K562 (cell line): ENCODE measurements at regions not wholly inside any gene's neighbourhood (a gene's known extent, or its start where the extent isn't known, plus 50 kb on each side); places are given as distances from the start of the nearest gene placed in this dataset.

Experiments
- ATAC-seq: fragments of 200-7000 bp; cut with Tn5 transposase; 3 replicates; pipeline ENCODE4 v1.9.1; 2020; ENCODE audit warnings: moderate library complexity
- BruUV-seq: library from RNA; stranded (reverse); fragments of 400-500 nt; replicated peaks from 2 replicates; lab custom pipeline; 2021; lab: Mats Ljungman, UMichigan
- CTCF ChIA-PET: fragments of 300-600 bp; formaldehyde crosslinking; extraction: SDS; loops from one replicate; lab custom pipeline; 2021; ENCODE audit warnings: low intra/inter-chr PET ratio; lab: Yijun Ruan, JAX
- POLR2A ChIA-PET: fragments of 300-600, 350-650 bp; sonication (Branson Sonifier 250); formaldehyde crosslinking; extraction: SDS; loops from one replicate; lab custom pipeline; 2021; ENCODE audit warnings: antibody characterized with exemption, inconsistent platforms; lab: Yijun Ruan, JAX
- DNase-seq, 4 experiments: peaks; one replicate each; pipeline versions ENCODE4 v3.0.0 to v3.0.0-alpha.2; 2011 to 2018; ENCODE audit warnings: low spot score in 3 of 4, mixed read lengths in 3 of 4; ENCODE audit errors: extremely low read depth in 1 of 4
- FAIRE-seq: peaks from 2 replicates; lab custom pipeline; 2011; peaks lifted over from hg19 to GRCh38; lab: Jason Lieb, UNC
- H2AFZ ChIP-seq: 2 replicates; pipeline ENCODE4 v1.6.0; 2011; ENCODE audit warnings: low read depth, low read length, control low read depth, inconsistent platforms
- H3K27ac ChIP-seq: fragments of 200-600 bp; 3 replicates; pipeline ENCODE4 v1.8.0; 2011; ENCODE audit warnings: low read depth, mild to moderate bottlenecking, control low read depth, inconsistent platforms, low read length, moderate library complexity, mixed read lengths; ENCODE audit errors: extremely low read depth
- H3K27me3 ChIP-seq, 2 experiments: fragments of 300-600 bp in 1 of 2; 2 replicates in 1 of 2; 3 replicates in 1 of 2; pipeline versions ENCODE4 v1.6.0 to v1.8.0; 2011; ENCODE audit warnings: inconsistent platforms in 2 of 2, low read length in 2 of 2, mild to moderate bottlenecking in 1 of 2, mixed read lengths in 1 of 2, moderate library complexity in 1 of 2; ENCODE audit not compliant: control insufficient read depth in 2 of 2, insufficient read depth in 2 of 2
- H3K36me3 ChIP-seq: fragments of 300-600 bp; 3 replicates; pipeline ENCODE4 v1.8.0; 2011; ENCODE audit warnings: mild to moderate bottlenecking, low read length, inconsistent platforms; ENCODE audit not compliant: control insufficient read depth, insufficient read depth
- H3K4me1 ChIP-seq, 2 experiments: fragments of 200-600 bp in 1 of 2; replicated peaks in 1 of 2; 2 replicates in 1 of 2; 3 replicates in 1 of 2; pipeline versions ENCODE4 v1.5.1 to v1.8.0; 2011; ENCODE audit warnings: inconsistent platforms in 2 of 2, low read length in 2 of 2, mild to moderate bottlenecking in 1 of 2, mixed read lengths in 1 of 2, moderate library complexity in 1 of 2; ENCODE audit not compliant: control insufficient read depth in 2 of 2, insufficient read depth in 2 of 2
- H3K4me2 ChIP-seq: 2 replicates; pipeline ENCODE4 v1.6.1; 2011; ENCODE audit warnings: low read length, control low read depth, inconsistent platforms, mixed read lengths; ENCODE audit not compliant: insufficient read depth
- H3K4me3 ChIP-seq: fragments of 200-600 bp; sonication (generic), shearing (Covaris generic); 2 replicates; pipeline ENCODE4 v1.5.1; 2016; ENCODE audit warnings: control low read depth, inconsistent platforms
- H3K79me2 ChIP-seq: fragments of 200-600 bp; 3 replicates; pipeline ENCODE4 v1.8.0; 2011; ENCODE audit warnings: low read length, inconsistent platforms; ENCODE audit not compliant: control insufficient read depth, insufficient read depth
- H3K9ac ChIP-seq, 2 experiments: 2 replicates each; pipeline versions ENCODE4 v1.6.0 to v1.6.1; 2011; ENCODE audit warnings: low read depth in 2 of 2, low read length in 2 of 2, control low read depth in 1 of 2, inconsistent platforms in 1 of 2, mild to moderate bottlenecking in 1 of 2, mixed read lengths in 1 of 2; ENCODE audit not compliant: insufficient read depth in 1 of 2
- H3K9me1 ChIP-seq: one replicate; pipeline ENCODE4 v1.6.0; 2011; ENCODE audit warnings: inconsistent platforms, mild to moderate bottlenecking, low read length, moderate library complexity; ENCODE audit not compliant: control insufficient read depth, insufficient read depth
- H3K9me3 ChIP-seq: replicated peaks from 2 replicates; pipeline ENCODE4 v1.5.1; 2011; ENCODE audit warnings: low read depth, low read length, inconsistent platforms; ENCODE audit not compliant: control insufficient read depth, insufficient read depth
- H4K20me1 ChIP-seq: replicated peaks from 2 replicates; pipeline ENCODE4 v1.6.1; 2011; ENCODE audit warnings: low read length, inconsistent platforms, mixed read lengths; ENCODE audit not compliant: control insufficient read depth, insufficient read depth
- ADNP ChIP-seq: fragments of 200-800 bp; sonication (Bioruptor generic); IDR thresholded peaks from 2 replicates; pipeline ENCODE4 v1.6.1; 2016; ENCODE audit warnings: missing genetic modification characterization, missing compliant biosample characterization
- FIP1L1 ChIP-seq: fragments of 200-400 bp; formaldehyde crosslinking; IDR thresholded peaks from 2 replicates; pipeline ENCODE4 v1.6.1; 2018; ENCODE audit warnings: mild to moderate bottlenecking, low read depth, low read length; ENCODE audit not compliant: poor library complexity, severe bottlenecking
- FUS ChIP-seq: fragments of 200-400 bp; formaldehyde crosslinking; optimal IDR thresholded peaks from 2 replicates; pipeline ENCODE3; 2017; ENCODE audit warnings: low read depth, low read length
- GATAD2B ChIP-seq: fragments of 450-650 bp; IDR thresholded peaks from 2 replicates; pipeline ENCODE4 v1.6.1; 2017; ENCODE audit warnings: mild to moderate bottlenecking, borderline replicate concordance
- ILF3 ChIP-seq: fragments of 450-650 bp; IDR thresholded peaks from 2 replicates; pipeline ENCODE4 v1.6.1; 2018; ENCODE audit warnings: antibody characterized with exemption, mild to moderate bottlenecking, moderate library complexity, borderline replicate concordance
- MIER1 ChIP-seq: fragments of 450-650 bp; IDR thresholded peaks from 2 replicates; pipeline ENCODE4 v1.6.1; 2016; ENCODE audit warnings: antibody characterized with exemption, mild to moderate bottlenecking, low read depth
- MYC ChIP-seq, 2 experiments: fragments of 250-450 bp in 1 of 2; sonication (Bioruptor Pico) in 1 of 2; IDR thresholded peaks; 2 replicates each; pipeline versions ENCODE4 v1.5.1 to v1.6.1; 2012 to 2021; ENCODE audit warnings: low read depth in 2 of 2, borderline replicate concordance in 1 of 2, improper control_type of control experiment in 1 of 2, low read length in 1 of 2, mild to moderate bottlenecking in 1 of 2, moderate library complexity in 1 of 2
- NR3C1 ChIP-seq: sonication (generic); formaldehyde crosslinking; IDR thresholded peaks from 2 replicates; pipeline ENCODE4 v1.8.1; 2022; ENCODE audit warnings: missing genetic modification reagents
- PHF20 ChIP-seq: fragments of 450-650 bp; IDR thresholded peaks from 2 replicates; pipeline ENCODE4 v1.6.1; 2018; ENCODE audit not compliant: partially characterized antibody
- POLR3A ChIP-seq: IDR thresholded peaks from 2 replicates; pipeline ENCODE4 v1.6.1; 2011; ENCODE audit warnings: borderline replicate concordance, mild to moderate bottlenecking, moderate library complexity; ENCODE audit not compliant: insufficient read length, insufficient read depth; ENCODE audit errors: extremely low read depth
- STAG1 ChIP-seq: sonication (generic); formaldehyde crosslinking; IDR thresholded peaks from 2 replicates; pipeline ENCODE4 v1.5.0; 2020; ENCODE audit warnings: missing genetic modification reagents, borderline replicate concordance
- XRCC5 ChIP-seq: fragments of 200-400 bp; formaldehyde crosslinking; IDR thresholded peaks from 2 replicates; pipeline ENCODE4 v1.6.1; 2017; ENCODE audit warnings: low read depth, mild to moderate bottlenecking, low read length
- ZNF316 ChIP-seq: fragments of 450-650 bp; IDR thresholded peaks from 2 replicates; pipeline ENCODE4 v1.6.1; 2016
- ZZZ3 ChIP-seq: fragments of 450-650 bp; IDR thresholded peaks from 2 replicates; pipeline ENCODE4 v1.6.1; 2016; ENCODE audit warnings: antibody characterized with exemption, mild to moderate bottlenecking, moderate library complexity
- WGBS: fragments of 100-300 bp; shearing (Covaris generic); methylation state at CpG from one replicate; pipeline ENCODE4 v1.1.6; 2016; ENCODE audit warnings: low coverage, mixed read lengths; ENCODE audit not compliant: insufficient coverage; ENCODE audit errors: missing lambda C conversion rate; 5-methylcytosine and 5-hydroxymethylcytosine counted together
- in situ Hi-C: fragments of 300-500 bp; cut with MboI; formaldehyde crosslinking; loops from 4 replicates; pipeline ENCODE4 v1.15.0; 2018; ENCODE audit warnings: inconsistent platforms, mixed read lengths
- intact Hi-C: fragments of 100-400 bp; cut with micrococcal nuclease; formaldehyde crosslinking; loops from 2 replicates; pipeline ENCODE4 v1.14.2; 2022
- TF ChIP-seq, protein P1 (sequence below), 2 experiments: fragments of 450-650 bp; conservative IDR thresholded peaks; 2 replicates each; pipeline ENCODE4 v1.6.1; 2017; ENCODE audit warnings: mild to moderate bottlenecking in 2 of 2, moderate library complexity in 2 of 2
- TF ChIP-seq, protein P2 (sequence below): sonication (generic); formaldehyde crosslinking; IDR thresholded peaks from 2 replicates; pipeline ENCODE4 v1.8.0; 2022; ENCODE audit warnings: mild to moderate bottlenecking, missing genetic modification reagents, borderline replicate concordance

DNA sequence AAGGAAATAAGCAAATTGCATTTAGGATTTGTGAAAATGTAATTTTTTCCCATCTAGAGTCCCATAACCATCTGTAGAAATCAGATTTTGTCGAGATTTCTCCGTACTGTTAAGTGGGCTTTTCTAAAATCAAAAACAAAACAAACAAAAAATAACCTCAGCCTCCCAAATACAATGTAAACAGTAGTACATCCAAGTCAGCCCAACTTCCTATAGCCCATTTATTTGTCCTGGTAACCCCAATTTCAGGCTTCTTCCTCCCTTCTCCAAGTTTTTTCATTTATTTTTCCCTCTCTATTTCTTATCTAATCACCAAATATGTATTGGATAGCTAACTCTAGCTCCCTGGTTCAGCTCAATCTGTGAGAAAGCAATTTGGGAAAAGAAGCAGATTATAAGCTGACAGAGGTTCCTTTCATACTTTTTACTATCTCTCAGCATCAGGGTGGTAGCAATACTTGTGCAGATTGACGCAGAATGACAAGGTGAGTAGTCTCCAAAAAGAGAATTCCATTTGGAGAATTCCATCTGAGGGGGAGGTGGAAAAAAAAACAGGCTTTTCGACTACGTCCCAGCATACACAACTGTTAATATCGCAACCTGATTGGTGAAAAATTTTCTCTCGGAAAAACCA, 132.6 kb upstream of the BTN3A2 start (continued):
- TF ChIP-seq, protein P1, sequence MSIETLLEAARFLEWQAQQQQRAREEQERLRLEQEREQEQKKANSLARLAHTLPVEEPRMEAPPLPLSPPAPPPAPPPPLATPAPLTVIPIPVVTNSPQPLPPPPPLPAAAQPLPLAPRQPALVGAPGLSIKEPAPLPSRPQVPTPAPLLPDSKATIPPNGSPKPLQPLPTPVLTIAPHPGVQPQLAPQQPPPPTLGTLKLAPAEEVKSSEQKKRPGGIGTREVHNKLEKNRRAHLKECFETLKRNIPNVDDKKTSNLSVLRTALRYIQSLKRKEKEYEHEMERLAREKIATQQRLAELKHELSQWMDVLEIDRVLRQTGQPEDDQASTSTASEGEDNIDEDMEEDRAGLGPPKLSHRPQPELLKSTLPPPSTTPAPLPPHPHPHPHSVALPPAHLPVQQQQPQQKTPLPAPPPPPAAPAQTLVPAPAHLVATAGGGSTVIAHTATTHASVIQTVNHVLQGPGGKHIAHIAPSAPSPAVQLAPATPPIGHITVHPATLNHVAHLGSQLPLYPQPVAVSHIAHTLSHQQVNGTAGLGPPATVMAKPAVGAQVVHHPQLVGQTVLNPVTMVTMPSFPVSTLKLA (conservative IDR thresholded peaks at IDR 0.05), result no peak
- TF ChIP-seq MIER1, result no peak
- no peak for TF ChIP-seq ZZZ3
- TF ChIP-seq, all 486 proteins: peak for 11

DNA sequence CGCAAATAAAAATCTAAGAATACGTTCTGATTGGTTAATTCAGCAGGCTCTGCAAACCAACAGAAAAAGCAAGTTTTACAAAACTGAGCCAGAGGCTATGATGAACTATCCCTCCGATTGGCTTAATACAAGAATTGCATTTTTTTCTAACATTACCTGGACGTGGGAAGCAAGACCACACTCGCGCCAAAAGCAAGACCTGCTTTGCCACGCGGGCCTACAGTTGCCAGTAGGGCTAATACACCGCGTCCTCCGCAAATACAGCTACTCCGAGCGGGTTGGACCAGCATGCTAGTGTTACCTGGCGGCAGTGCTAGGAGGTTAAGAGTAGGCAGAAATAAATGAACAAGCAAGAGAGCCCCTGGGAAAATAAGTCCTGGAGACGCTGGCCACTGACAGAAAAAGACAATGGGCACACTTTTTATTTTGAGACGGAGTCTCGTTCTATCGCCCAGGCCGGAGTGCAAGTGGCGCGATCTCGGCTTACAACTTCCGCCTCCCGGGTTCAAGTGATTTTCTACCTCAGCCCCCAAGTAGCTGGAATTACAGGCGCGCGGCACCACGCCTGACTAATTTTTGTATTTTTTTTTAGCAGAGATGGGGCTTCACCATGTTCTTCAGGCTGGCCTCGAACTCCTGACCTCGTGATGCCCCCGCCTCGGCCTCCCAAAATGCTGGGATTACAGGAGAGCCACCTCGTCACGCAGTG, 131.9 kb upstream of the BTN3A2 start:
- in situ Hi-C loops (no loop called here), intact Hi-C loops (no loop called here)
- Histone ChIP-seq H4K20me1 (no peaks in the 10 kb centered on the region), H3K36me3 (no peaks in the 10 kb centered on the region), H3K4me3 (peak overlapping the region; percentile 40), H2AFZ (peak overlapping the region; percentile 94; the same call in 1 of the 2 replicates), H3K27me3 (no peaks in the 10 kb centered on the region), H3K9me3 (no peaks in the 10 kb centered on the region), H3K4me2 (peak overlapping the region; percentile 85), H3K79me2 (peaks cover 23% of the 10 kb centered on the region), H3K27ac (peak overlapping the region; percentile 73), H3K9me1 (no peaks in the 10 kb centered on the region), H3K9ac (peak overlapping the region; percentile 77 to 93), H3K4me1 (peaks cover 16 to 20% of the 10 kb centered on the region in 2 experiments; a peak in 4 of 5 replicates)
- CTCF ChIA-PET, result no interaction called here
- no TSS peak for BruUV-seq
- peak; percentile 13 for ATAC-seq
- POLR2A ChIA-PET, result interaction anchor here (0.6 to 6.9 kb wide), 21 partner anchors 10 to 262 kb away, joined by 3 to 147 read pairs (median 9); a partner anchor contains a TSS
- WGBS, result 58% methylated on average over 34 of the region's 34 CpGs
- peak in 2 of 4 experiments; percentile 16 to 40 for DNase-seq
- no peak for FAIRE-seq
- TF ChIP-seq, protein P2, sequence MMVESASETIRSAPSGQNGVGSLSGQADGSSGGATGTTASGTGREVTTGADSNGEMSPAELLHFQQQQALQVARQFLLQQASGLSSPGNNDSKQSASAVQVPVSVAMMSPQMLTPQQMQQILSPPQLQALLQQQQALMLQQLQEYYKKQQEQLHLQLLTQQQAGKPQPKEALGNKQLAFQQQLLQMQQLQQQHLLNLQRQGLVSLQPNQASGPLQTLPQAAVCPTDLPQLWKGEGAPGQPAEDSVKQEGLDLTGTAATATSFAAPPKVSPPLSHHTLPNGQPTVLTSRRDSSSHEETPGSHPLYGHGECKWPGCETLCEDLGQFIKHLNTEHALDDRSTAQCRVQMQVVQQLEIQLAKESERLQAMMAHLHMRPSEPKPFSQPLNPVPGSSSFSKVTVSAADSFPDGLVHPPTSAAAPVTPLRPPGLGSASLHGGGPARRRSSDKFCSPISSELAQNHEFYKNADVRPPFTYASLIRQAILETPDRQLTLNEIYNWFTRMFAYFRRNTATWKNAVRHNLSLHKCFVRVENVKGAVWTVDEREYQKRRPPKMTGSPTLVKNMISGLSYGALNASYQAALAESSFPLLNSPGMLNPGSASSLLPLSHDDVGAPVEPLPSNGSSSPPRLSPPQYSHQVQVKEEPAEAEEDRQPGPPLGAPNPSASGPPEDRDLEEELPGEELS (CRISPR knock-in tag), result no peak
- TF ChIP-seq STAG1, result 0 out of 2 replicates have a peak, but pooled peaks have one; percentile 16
- TF ChIP-seq FUS, result peak; percentile 43
- TF ChIP-seq PHF20, result peak; percentile 28
- TF ChIP-seq POLR3A, result no peak
- peak; percentile 72; the same call in 1 of the 2 replicates for TF ChIP-seq ADNP (tag)
- 0 out of 2 replicates have a peak, but pooled peaks have one; percentile 55 for TF ChIP-seq XRCC5
- TF ChIP-seq ZNF316, result no peak
- no peak for TF ChIP-seq ILF3
- no peak for TF ChIP-seq GATAD2B
- TF ChIP-seq NR3C1 (CRISPR knock-in tag), result no peak
- 0 out of 2 replicates have a peak, but pooled peaks have one; percentile 17 for TF ChIP-seq MYC (IDR thresholded peaks at IDR 0.05; ENCODE audit: low read depth, low read length)
- TF ChIP-seq MYC (CRISPR knock-in tag; IDR thresholded peaks at IDR 0.05; ENCODE audit: borderline replicate concordance, low read depth), result no peak
- TF ChIP-seq FIP1L1, result peak; percentile 5
